H1 (cell line): ENCODE measurements at regions not wholly inside any gene's neighbourhood (a gene's known extent, or its start where the extent isn't known, plus 50 kb on each side); places are given as distances from the start of the nearest gene placed in this dataset.

ENCODE experiments used
- CTCF ChIA-PET: fragments of 300-600 bp; sonication (Branson Sonifier 250); formaldehyde crosslinking; loops from one replicate; lab custom pipeline; 2021; ENCODE audit not compliant: partially characterized antibody; lab: Charles Lee
- POLR2A ChIA-PET: fragments of 300-600 bp; sonication (Branson Sonifier 250); formaldehyde crosslinking; loops from one replicate; lab custom pipeline; 2021; ENCODE audit warnings: inconsistent platforms; ENCODE audit not compliant: partially characterized antibody; lab: Charles Lee
- DNase-seq, 2 experiments: peaks; one replicate each; pipeline versions ENCODE4 v3.0.0 to v3.0.0-alpha.2; 2010 to 2022; ENCODE audit warnings: low spot score in 2 of 2, low read depth in 1 of 2, mixed read lengths in 1 of 2
- FAIRE-seq: peaks from 2 replicates; lab custom pipeline; 2011; peaks lifted over from hg19 to GRCh38; lab: Jason Lieb, UNC
- H2AFZ ChIP-seq: 2 replicates; pipeline ENCODE4 v1.8.1; 2012; ENCODE audit warnings: low read length, inconsistent platforms
- H2AK5ac ChIP-seq: 2 replicates; pipeline ENCODE4 v1.6.1; 2013; ENCODE audit warnings: low read depth, low read length
- H2BK120ac ChIP-seq: replicated peaks from 2 replicates; pipeline ENCODE3; 2013; ENCODE audit warnings: low read depth, low read length, inconsistent platforms
- H2BK12ac ChIP-seq: 2 replicates; pipeline ENCODE4 v1.6.1; 2013; ENCODE audit warnings: low read depth, low read length
- H2BK15ac ChIP-seq: 2 replicates; pipeline ENCODE4 v1.6.1; 2013; ENCODE audit warnings: low read length
- H2BK20ac ChIP-seq: 2 replicates; pipeline ENCODE4 v1.6.1; 2013; ENCODE audit warnings: low read length
- H2BK5ac ChIP-seq: 2 replicates; pipeline ENCODE4 v1.6.1; 2013; ENCODE audit warnings: low read depth, low read length
- H3K14ac ChIP-seq: 2 replicates; pipeline ENCODE4 v1.6.1; 2013; ENCODE audit warnings: inconsistent platforms; ENCODE audit not compliant: insufficient read length
- H3K18ac ChIP-seq: 2 replicates; pipeline ENCODE4 v1.6.1; 2013; ENCODE audit warnings: low read length; ENCODE audit errors: extremely low read depth
- H3K23ac ChIP-seq: 2 replicates; pipeline ENCODE4 v1.6.1; 2013; ENCODE audit warnings: inconsistent platforms; ENCODE audit not compliant: insufficient read length
- H3K23me2 ChIP-seq: 2 replicates; pipeline ENCODE4 v1.6.1; 2013; ENCODE audit warnings: low read depth, low read length
- H3K27ac ChIP-seq: 2 replicates; pipeline ENCODE4 v1.6.1; 2011; ENCODE audit warnings: low read depth, low read length, inconsistent platforms
- H3K27me3 ChIP-seq, 4 experiments: replicated peaks in 1 of 4; 1 replicate in 1 of 4; 2 replicates in 3 of 4; pipeline versions ENCODE4 v1.6.1 to v1.8.1; 2011 to 2013; ENCODE audit warnings: low read length in 3 of 4, mild to moderate bottlenecking in 3 of 4, inconsistent platforms in 2 of 4, mixed read lengths in 2 of 4, moderate library complexity in 1 of 4; ENCODE audit not compliant: control insufficient read depth in 3 of 4, insufficient read depth in 3 of 4; ENCODE audit errors: extremely low read depth in 1 of 4
- H3K36me3 ChIP-seq, 4 experiments: 2 replicates each; pipeline versions ENCODE4 v1.6.1 to v1.8.1; 2011 to 2013; ENCODE audit warnings: mild to moderate bottlenecking in 4 of 4, low read length in 3 of 4, moderate library complexity in 2 of 4, control low read depth in 1 of 4, inconsistent platforms in 1 of 4; ENCODE audit not compliant: insufficient read depth in 4 of 4, control insufficient read depth in 2 of 4
- H3K4ac ChIP-seq: replicated peaks from 2 replicates; pipeline ENCODE3; 2013; ENCODE audit warnings: low read length, low read depth, mixed read lengths, inconsistent platforms; ENCODE audit not compliant: insufficient read length
- H3K4me1 ChIP-seq, 4 experiments: replicated peaks in 1 of 4; 1 replicate in 1 of 4; 2 replicates in 3 of 4; pipeline versions ENCODE4 v1.6.1 to v1.8.1; 2011 to 2013; ENCODE audit warnings: low read length in 3 of 4, inconsistent platforms in 2 of 4, mixed read lengths in 1 of 4; ENCODE audit not compliant: insufficient read depth in 4 of 4, control insufficient read depth in 3 of 4
- H3K4me2 ChIP-seq, 2 experiments: 2 replicates each; pipeline versions ENCODE4 v1.6.1 to v1.8.1; 2011 to 2013; ENCODE audit warnings: low read depth in 2 of 2, low read length in 2 of 2, control low read depth in 1 of 2, inconsistent platforms in 1 of 2, mild to moderate bottlenecking in 1 of 2; ENCODE audit not compliant: insufficient read depth in 1 of 2
- H3K4me3 ChIP-seq, 4 experiments: fragments of 200-600, 300-600 bp in 1 of 4; sonication (generic), shearing (Covaris generic), sonication (Bioruptor Twin) in 1 of 4; 2 replicates each; pipeline versions ENCODE4 v1.5.1 to v1.8.1; 2011 to 2016; ENCODE audit warnings: low read length in 4 of 4, low read depth in 3 of 4, control low read depth in 2 of 4, inconsistent platforms in 2 of 4, mild to moderate bottlenecking in 2 of 4, mixed read lengths in 1 of 4, moderate library complexity in 1 of 4; ENCODE audit not compliant: insufficient read depth in 2 of 4; ENCODE audit errors: extremely low read depth in 1 of 4
- H3K56ac ChIP-seq: replicated peaks from 2 replicates; pipeline ENCODE3; 2013; ENCODE audit warnings: low read depth, mild to moderate bottlenecking, mixed read lengths, low read length, inconsistent platforms; ENCODE audit not compliant: insufficient read length
- H3K79me1 ChIP-seq: 2 replicates; pipeline ENCODE4 v1.6.1; 2013; ENCODE audit warnings: low read depth, low read length, control low read depth
- H3K79me2 ChIP-seq, 2 experiments: 2 replicates each; pipeline versions ENCODE4 v1.6.1 to v1.8.1; 2012 to 2013; ENCODE audit warnings: low read length in 2 of 2, mild to moderate bottlenecking in 2 of 2, inconsistent platforms in 1 of 2; ENCODE audit not compliant: insufficient read depth in 2 of 2, control insufficient read depth in 1 of 2
- H3K9ac ChIP-seq, 4 experiments: replicated peaks in 1 of 4; 1 replicate in 1 of 4; 2 replicates in 3 of 4; pipeline versions ENCODE4 v1.6.1 to v1.8.1; 2011 to 2013; ENCODE audit warnings: low read depth in 3 of 4, low read length in 3 of 4, control low read depth in 2 of 4, mild to moderate bottlenecking in 2 of 4, moderate library complexity in 2 of 4, inconsistent platforms in 1 of 4; ENCODE audit errors: extremely low read depth in 1 of 4
- H3K9me3 ChIP-seq, 2 experiments: 2 replicates each; pipeline versions ENCODE4 v1.6.1 to v1.8.1; 2012 to 2013; ENCODE audit warnings: mild to moderate bottlenecking in 2 of 2, moderate library complexity in 2 of 2, control low read depth in 1 of 2, inconsistent platforms in 1 of 2, low read depth in 1 of 2, low read length in 1 of 2, mixed read lengths in 1 of 2; ENCODE audit not compliant: insufficient read depth in 2 of 2
- H4K20me1 ChIP-seq, 2 experiments: replicated peaks in 1 of 2; 2 replicates each; pipeline versions ENCODE3 to v1.8.1; 2011 to 2013; ENCODE audit warnings: inconsistent platforms in 2 of 2, low read length in 2 of 2, mild to moderate bottlenecking in 1 of 2; ENCODE audit not compliant: insufficient read depth in 2 of 2, control insufficient read depth in 1 of 2
- H4K5ac ChIP-seq: 2 replicates; pipeline ENCODE4 v1.6.1; 2013; ENCODE audit warnings: low read length, low read depth, mixed read lengths, inconsistent platforms; ENCODE audit not compliant: insufficient read length
- H4K8ac ChIP-seq: 2 replicates; pipeline ENCODE4 v1.8.0; 2013; ENCODE audit warnings: mild to moderate bottlenecking, moderate library complexity, low read length, inconsistent platforms; ENCODE audit not compliant: insufficient read depth; ENCODE audit errors: extremely low read depth
- H4K91ac ChIP-seq: replicated peaks from 2 replicates; pipeline ENCODE3; 2013; ENCODE audit warnings: low read length, mixed read lengths, inconsistent platforms; ENCODE audit not compliant: insufficient read length
- ATF2 ChIP-seq: IDR thresholded peaks from 2 replicates; pipeline ENCODE4 v1.6.1; 2012; ENCODE audit warnings: low read length, inconsistent platforms
- ATF3 ChIP-seq: IDR thresholded peaks from 2 replicates; pipeline ENCODE4 v1.6.1; 2011; ENCODE audit warnings: low read depth, mild to moderate bottlenecking, low read length; ENCODE audit not compliant: insufficient read depth
- BACH1 ChIP-seq: IDR thresholded peaks from 2 replicates; pipeline ENCODE4 v1.6.1; 2012; ENCODE audit warnings: low read length, improper control_type of control experiment
- CHD1 ChIP-seq: IDR thresholded peaks from 2 replicates; pipeline ENCODE4 v1.6.1; 2012; ENCODE audit warnings: low read depth, low read length, improper control_type of control experiment
- CHD2 ChIP-seq: IDR thresholded peaks from 2 replicates; pipeline ENCODE4 v1.6.1; 2012; ENCODE audit warnings: low read length, improper control_type of control experiment
- GTF2F1 ChIP-seq: IDR thresholded peaks from 2 replicates; pipeline ENCODE4 v1.6.1; 2012; ENCODE audit warnings: low read depth, low read length, improper control_type of control experiment, borderline replicate concordance
- MAFK ChIP-seq: IDR thresholded peaks from 2 replicates; pipeline ENCODE4 v1.6.1; 2012; ENCODE audit warnings: low read depth, mild to moderate bottlenecking, improper control_type of control experiment, low read length
- POLR2AphosphoS5 ChIP-seq: IDR thresholded peaks from 2 replicates; pipeline ENCODE4 v1.6.1; 2011; ENCODE audit warnings: low read depth, low read length
- RNF2 ChIP-seq: fragments of 200-900, 300-1000 bp; sonication (generic); IDR thresholded peaks from 2 replicates; pipeline ENCODE4 v1.7.1; 2016; ENCODE audit warnings: borderline replicate concordance, low read depth, mild to moderate bottlenecking, antibody characterized with exemption, low read length; ENCODE audit not compliant: poor library complexity, severe bottlenecking; ENCODE audit errors: missing control alignments
- SRF ChIP-seq: IDR thresholded peaks from 2 replicates; pipeline ENCODE4 v1.6.1; 2011; ENCODE audit warnings: mild to moderate bottlenecking, low read depth, low read length, moderate library complexity
- TEAD4 ChIP-seq: IDR thresholded peaks from 2 replicates; pipeline ENCODE4 v1.6.1; 2012; ENCODE audit warnings: low read depth, low read length, inconsistent platforms, mixed read lengths
- WGBS, 2 experiments: shearing (Covaris generic) in 1 of 2; methylation state at CpG; one replicate each; pipeline versions ENCODE4 v1.1.6 to v1.1.7; 2013 to 2015; ENCODE audit warnings: low lambda C conversion rate in 2 of 2, mixed read lengths in 2 of 2, inconsistent platforms in 1 of 2, low coverage in 1 of 2, missing lambda C conversion rate in 1 of 2; ENCODE audit not compliant: insufficient replicate concordance in 2 of 2, insufficient coverage in 1 of 2, insufficient read length in 1 of 2; ENCODE audit errors: extremely low coverage in 1 of 2, missing lambda C conversion rate in 1 of 2; 5-methylcytosine and 5-hydroxymethylcytosine counted together

GRCh38 chr16:22705799-22706198 is 108.2 kb upstream of the HS3ST2 start:
- Histone ChIP-seq H3K56ac (no peak overlapping the region), H2BK12ac (no peak overlapping the region), H3K23ac (no peak overlapping the region), H3K4me1 (no peaks in the 10 kb centered on the region), H4K8ac (no peak overlapping the region), H2AFZ (no peak overlapping the region), H2BK20ac (0 out of 2 replicates have a peak overlapping the region, but pooled peaks have one; percentile 5), H3K9ac (no peak overlapping the region), H4K5ac (no peak overlapping the region), H2BK5ac (no peak overlapping the region), H3K79me1 (no peaks in the 10 kb centered on the region), H2BK120ac (no peak overlapping the region), H3K14ac (no peak overlapping the region), H3K36me3 (no peaks in the 10 kb centered on the region), H3K27me3 (no peaks in the 10 kb centered on the region), H3K79me2 (no peaks in the 10 kb centered on the region), H3K23me2 (no peaks in the 10 kb centered on the region), H3K4me2 (no peak overlapping the region), H3K9me3 (no peaks in the 10 kb centered on the region), H3K4me3 (no peak overlapping the region), H3K18ac (no peak overlapping the region), H3K27ac (no peak overlapping the region), H2AK5ac (no peak overlapping the region), H2BK15ac (no peak overlapping the region), H4K20me1 (no peaks in the 10 kb centered on the region), H4K91ac (no peak overlapping the region), H3K4ac (no peak overlapping the region)
- FAIRE-seq (no peak), DNase-seq (no peak)
- WGBS, 2 experiments: 80% methylated on average over 3 of the region's 3 CpGs; no CpG with 5 or more reads in 1 of the 2 experiments
- POLR2A ChIA-PET: no interaction called here
- CTCF ChIA-PET: interaction anchor here (0.9 to 1.8 kb wide), 3 partner anchors 10 to 106 kb away, joined by 3 to 4 read pairs (median 3); no protein-coding TSS in a partner anchor
- TF ChIP-seq BACH1 (no peak), GTF2F1 (no peak), CHD2 (no peak), ATF3 (no peak), SRF (no peak), CHD1 (no peak), MAFK (no peak), ATF2 (no peak), RNF2 (no peak), TEAD4 (no peak), POLR2AphosphoS5 (no peak)
